Left colon (tissue), 2 donors: ENCODE measurements at regions not wholly inside any gene's neighbourhood (a gene's known extent, or its start where the extent isn't known, plus 50 kb on each side); places are given as distances from the start of the nearest gene placed in this dataset.
"Not testable (repeated sequence)": the region's sequence is repeated elsewhere in the genome, so short reads cannot be mapped to it uniquely, and the experiment has no call there.

Experiments used
- ATAC-seq: fragments of 200-7000 bp; cut with Tn5 transposase; one replicate; pipeline ENCODE4 v1.9.1; 2020; ENCODE audit warnings: mild to moderate bottlenecking, moderate library complexity
- DNase-seq, 2 donors: peaks; one replicate each; pipeline ENCODE4 v3.0.0-alpha.2; 2020
- intact Hi-C, 2 donors: fragments of 100-400 bp; cut with DNase I in 1 of 2; cut with micrococcal nuclease in 1 of 2; formaldehyde crosslinking; loops; one replicate each; pipeline versions ENCODE4 v1.11.2 to v1.14.0; 2022; cut with DNase I, micrococcal nuclease
- donor health status: DM: no; HTN: no; CAD: no.
- donor health status: DM: yes; HTN: yes; CAD: no.

GRCh38 chr2:240259924-240260529, 119.6 kb upstream of the OTOS start:
- intact Hi-C loops = no loop called here
- ATAC-seq (no peak), DNase-seq (no peak)

DNA sequence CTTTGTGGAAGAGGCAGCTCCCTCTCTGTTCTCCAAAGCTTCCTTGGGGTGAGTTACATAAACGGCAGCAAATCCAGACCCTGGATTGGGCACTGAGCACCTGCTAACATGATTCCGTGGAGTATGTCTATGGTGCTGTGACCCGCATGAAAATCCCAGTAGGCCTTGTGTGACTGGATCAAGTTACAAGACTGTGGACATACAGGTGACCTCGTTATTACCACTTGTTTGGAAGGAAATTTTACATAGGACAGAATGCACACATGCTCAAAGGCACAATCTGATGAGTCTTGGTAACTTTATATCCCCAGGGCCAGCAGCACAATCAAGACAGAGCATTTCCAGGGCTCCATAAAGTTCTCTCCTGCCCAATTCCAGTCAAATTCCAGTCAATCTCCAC, 120.2 kb upstream of the OTOS start:
- intact Hi-C loops = no loop called here
- no peak for ATAC-seq
- DNase-seq = no peak

DNA sequence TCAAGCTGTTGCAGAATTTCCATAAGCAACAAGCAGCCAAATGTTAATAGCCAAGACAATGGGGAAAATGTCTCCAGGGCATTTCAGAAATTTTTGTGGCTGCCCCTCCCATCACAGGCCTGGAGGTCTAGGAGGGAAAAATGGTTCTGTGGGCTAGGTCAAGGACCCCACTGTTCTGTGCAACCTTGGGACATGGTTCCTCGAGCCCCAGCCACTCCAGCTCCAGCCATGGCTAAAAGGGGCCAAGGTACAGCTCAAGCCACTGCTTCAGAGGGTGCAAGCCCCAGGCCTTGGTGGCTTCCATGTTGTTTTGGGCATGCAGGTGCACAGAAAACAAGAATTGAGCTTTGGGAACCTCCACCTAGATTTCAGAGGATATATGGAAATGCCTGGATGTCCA, 122.1 kb upstream of the OTOS start:
- ATAC-seq, DNase-seq, intact Hi-C loops: not testable (repeated sequence)

GRCh38 chr2:240269380-240269779, 128.9 kb upstream of the OTOS start:
- no peak for DNase-seq
- no peak for ATAC-seq
- intact Hi-C loops = no loop called here

DNA sequence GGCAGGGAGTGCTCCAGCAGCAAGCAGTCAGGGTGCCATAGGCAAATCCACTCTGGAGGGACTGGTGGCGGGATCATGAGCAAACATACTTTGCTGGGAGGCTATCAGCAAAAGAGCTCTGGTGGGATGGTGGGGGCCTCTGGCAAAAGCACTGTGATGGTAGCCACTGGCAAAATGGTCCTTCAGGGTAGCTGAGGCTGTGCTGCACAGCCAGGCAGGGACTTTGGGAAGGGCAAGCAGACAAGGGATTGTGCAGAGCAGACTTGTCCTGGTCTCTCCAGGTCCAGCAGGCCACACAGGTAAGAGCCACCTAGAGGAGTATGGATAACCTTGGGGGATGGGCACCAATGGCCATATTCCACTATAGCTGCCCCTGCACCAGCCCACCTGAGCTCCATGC, 129.4 kb upstream of the OTOS start:
- DNase-seq (no peak), ATAC-seq (no peak)
- intact Hi-C loops = no loop called here

GRCh38 chr2:240271716-240272341, 131.4 kb upstream of the OTOS start:
- intact Hi-C loops = no loop called here
- no peak for ATAC-seq
- no peak for DNase-seq

GRCh38 chr2:240275386-240275785, 134.9 kb upstream of the OTOS start:
- intact Hi-C loops = no loop called here
- ATAC-seq (no peak), DNase-seq (no peak)

DNA sequence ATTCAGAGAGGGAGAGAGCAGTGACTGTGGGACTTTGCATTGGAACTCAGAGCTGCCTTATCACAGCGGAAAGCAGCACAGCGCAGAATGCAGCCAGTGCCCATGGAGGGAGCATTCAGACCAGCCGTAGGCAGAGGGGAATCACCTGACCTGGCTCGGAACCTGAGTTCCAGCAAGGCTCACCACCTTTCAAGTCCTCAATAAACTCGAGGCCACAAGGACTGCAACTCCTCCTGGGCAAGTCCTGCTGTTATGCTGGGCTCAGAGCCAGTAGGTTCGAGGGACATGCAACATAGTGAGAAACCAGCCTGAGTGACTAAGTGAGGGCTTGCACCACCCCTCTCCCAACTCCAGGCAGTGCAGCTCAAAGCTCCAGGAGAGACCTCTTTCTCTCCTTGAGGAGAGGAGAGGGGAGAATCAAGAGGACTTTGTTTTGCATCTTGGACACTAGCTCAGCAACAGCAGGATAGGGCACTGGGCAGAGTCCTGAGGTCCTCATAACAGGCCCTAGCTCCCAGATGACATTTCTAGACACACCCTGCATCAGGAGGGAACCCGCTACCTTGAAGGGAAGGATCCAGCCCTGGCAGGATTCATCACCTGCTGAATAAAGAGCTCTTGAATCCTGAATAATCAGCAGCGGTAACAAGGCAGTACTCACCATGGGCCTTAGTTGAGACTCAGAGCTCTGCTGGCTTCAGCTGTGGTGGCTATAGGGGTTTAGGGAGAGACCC, 136.8 kb upstream of the OTOS start:
- intact Hi-C loops = no loop called here
- ATAC-seq (no peak), DNase-seq (no peak)

GRCh38 chr2:240277807-240278522, 137.5 kb upstream of the OTOS start:
- DNase-seq = no peak
- ATAC-seq = no peak
- intact Hi-C loops = no loop called here

DNA sequence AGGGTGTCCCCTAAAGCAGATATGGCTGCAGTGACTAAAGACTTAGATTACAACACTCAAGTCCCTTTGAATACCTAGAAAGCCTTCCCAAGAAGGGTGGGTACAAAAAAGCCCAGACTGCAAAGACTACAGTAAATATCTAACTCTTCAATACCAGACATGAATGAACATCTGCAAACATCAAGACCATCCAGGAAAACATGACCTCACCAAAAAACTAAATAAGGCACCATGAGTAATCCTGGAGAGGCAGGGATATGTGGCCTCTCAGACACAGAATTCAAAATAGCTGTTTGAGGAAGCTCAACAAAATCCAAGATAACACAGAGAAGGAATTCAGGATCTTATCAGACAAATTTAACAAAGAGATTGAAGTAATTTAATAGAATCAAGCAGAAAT, 138.2 kb upstream of the OTOS start:
- no peak for ATAC-seq
- intact Hi-C loops = no loop called here
- no peak for DNase-seq

DNA sequence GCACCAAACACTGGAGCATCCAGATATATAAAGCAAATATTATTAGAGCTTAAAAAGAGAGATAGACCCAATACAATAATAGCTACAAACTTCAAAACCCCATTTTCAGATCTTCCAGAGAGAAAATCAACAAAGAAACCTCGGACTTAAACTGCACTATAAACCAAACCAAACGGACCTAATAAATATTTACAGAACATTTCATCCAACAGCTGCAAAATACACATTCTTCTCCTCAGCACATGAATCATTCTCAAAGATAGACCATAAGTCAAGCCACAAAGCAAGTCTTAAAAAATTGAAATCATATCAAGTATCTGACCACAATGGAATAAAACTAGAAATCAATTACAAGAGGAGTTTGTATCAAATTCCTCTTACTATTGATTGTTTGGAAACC, 140.2 kb upstream of the OTOS start:
- intact Hi-C loops = no loop called here
- DNase-seq (no peak), ATAC-seq (no peak)

DNA sequence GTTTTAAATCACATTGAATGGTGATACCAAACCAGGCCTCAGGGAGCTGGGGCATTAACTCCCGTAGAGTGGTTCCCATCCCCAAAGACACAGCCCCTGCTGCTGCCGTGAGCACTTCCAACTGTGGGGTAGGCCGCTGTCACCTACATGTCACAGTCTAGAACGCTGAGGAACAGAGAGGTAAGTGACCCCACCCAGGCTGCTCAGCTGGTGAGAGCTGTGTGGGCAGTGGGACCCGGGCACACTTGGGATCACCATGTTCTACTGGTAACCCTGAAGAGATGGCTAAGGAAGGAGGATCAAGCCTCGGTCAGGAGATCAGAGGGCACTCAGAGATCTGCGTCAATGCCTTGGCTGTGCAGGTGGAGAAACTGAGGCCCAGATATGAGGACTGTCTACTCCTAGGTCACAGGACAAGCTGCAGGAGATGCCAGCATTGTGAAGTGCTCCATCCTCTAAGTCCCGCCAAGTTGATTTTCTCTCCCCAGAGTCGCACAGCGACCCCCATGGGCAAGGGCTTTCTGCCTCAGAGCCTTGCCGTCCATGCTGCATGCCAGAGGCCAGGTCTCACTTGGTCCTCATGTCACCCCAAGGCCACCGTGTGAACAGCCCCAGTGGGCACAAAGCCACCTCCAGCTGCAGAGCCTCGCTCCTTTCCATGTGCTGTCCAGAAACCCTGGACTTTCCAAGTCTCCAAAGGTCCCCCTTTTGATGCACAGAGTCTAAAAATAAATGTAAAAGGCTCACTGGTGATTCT, 144.2 kb upstream of the OTOS start:
- intact Hi-C loops = no loop called here
- no peak for DNase-seq
- ATAC-seq = no peak

DNA sequence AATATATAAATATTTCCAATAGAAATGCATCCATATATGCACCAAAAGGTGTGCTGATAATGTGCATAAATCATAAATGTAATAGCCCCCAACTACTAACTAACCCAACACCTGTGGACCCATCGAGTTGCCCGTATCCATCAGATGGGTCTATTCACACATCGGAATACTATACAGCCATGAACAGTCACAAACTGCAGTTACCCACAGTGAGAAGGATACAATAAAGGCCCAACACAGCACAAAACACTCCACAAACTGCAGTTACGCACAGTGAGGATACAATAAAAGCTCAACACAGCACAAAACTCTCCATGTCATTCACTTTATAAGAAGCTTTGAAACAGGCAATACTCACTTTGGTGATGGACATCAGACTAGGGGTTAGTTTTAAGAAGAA, 145.3 kb upstream of the OTOS start:
- intact Hi-C loops = no loop called here
- DNase-seq = no peak
- ATAC-seq = no peak

DNA sequence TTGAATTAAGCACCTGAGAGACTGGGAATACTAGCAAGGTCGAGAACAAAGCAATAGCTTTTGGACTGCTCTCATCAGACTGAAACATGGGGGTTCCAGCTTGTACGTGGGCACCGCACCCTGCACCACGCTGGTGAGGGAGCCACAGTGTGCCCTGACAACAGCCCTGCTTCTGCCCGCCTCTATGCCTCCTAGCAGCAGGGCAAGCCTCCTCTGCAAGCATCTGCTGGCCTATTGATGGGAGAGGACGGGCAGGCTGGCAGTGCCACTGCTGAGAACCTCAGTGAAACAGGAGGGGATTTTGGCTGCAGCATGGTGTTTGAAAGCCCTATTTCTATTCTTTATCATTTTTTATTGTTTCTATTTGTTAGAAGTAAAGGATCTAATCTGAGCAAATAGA, 146.1 kb upstream of the OTOS start:
- intact Hi-C loops = no loop called here
- no peak for ATAC-seq
- no peak for DNase-seq

DNA sequence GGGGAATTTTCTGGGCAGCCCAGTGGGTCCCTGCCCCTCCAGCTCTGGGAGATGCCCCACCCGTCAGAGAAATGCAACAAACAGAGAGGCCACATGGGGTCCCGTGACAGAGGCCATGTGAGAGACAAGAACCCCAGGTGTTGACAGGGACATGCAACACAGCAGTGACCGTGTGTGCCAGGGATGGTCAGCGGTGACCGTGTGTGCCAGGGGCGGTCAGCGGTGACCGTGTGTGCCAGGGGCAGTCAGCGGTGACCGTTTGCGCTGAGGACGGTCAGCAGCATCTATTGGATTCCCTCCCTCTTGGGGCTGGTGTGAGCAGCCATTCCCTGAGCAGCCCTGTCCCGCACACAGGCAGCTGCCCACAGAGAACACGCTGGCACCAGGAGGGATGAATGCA, 146.6 kb upstream of the OTOS start:
- DNase-seq (no peak), ATAC-seq (no peak)
- intact Hi-C loops = no loop called here

GRCh38 chr2:240287496-240288086, 147.1 kb upstream of the OTOS start:
- DNase-seq (no peak), ATAC-seq (no peak)
- intact Hi-C loops = no loop called here

- intact Hi-C loops = no loop called here
- DNase-seq (no peak), ATAC-seq (no peak)
Observed at GRCh38 chr2:240288087-240288521, 147.4 kb upstream of the GPC1 start.

GRCh38 chr2:240289701-240290431, 145.6 kb upstream of the GPC1 start:
- intact Hi-C loops = no loop called here
- ATAC-seq = no peak
- no peak for DNase-seq
